H1 (cell line): ENCODE measurements at regions not wholly inside any gene's neighbourhood (a gene's known extent, or its start where the extent isn't known, plus 50 kb on each side); places are given as distances from the start of the nearest gene placed in this dataset.
"Not testable (repeated sequence)": the region's sequence is repeated elsewhere in the genome, so short reads cannot be mapped to it uniquely, and the experiment has no call there.

ENCODE experiments used
- CTCF ChIA-PET: fragments of 300-600 bp; sonication (Branson Sonifier 250); formaldehyde crosslinking; loops from one replicate; lab custom pipeline; 2021; ENCODE audit not compliant: partially characterized antibody; lab: Charles Lee
- POLR2A ChIA-PET: fragments of 300-600 bp; sonication (Branson Sonifier 250); formaldehyde crosslinking; loops from one replicate; lab custom pipeline; 2021; ENCODE audit warnings: inconsistent platforms; ENCODE audit not compliant: partially characterized antibody; lab: Charles Lee
- DNase-seq, 2 experiments: peaks; one replicate each; pipeline versions ENCODE4 v3.0.0 to v3.0.0-alpha.2; 2010 to 2022; ENCODE audit warnings: low spot score in 2 of 2, low read depth in 1 of 2, mixed read lengths in 1 of 2
- FAIRE-seq: peaks from 2 replicates; lab custom pipeline; 2011; peaks lifted over from hg19 to GRCh38; lab: Jason Lieb, UNC
- H2AFZ ChIP-seq: 2 replicates; pipeline ENCODE4 v1.8.1; 2012; ENCODE audit warnings: low read length, inconsistent platforms
- H2AK5ac ChIP-seq: 2 replicates; pipeline ENCODE4 v1.6.1; 2013; ENCODE audit warnings: low read depth, low read length
- H2BK120ac ChIP-seq: replicated peaks from 2 replicates; pipeline ENCODE3; 2013; ENCODE audit warnings: low read depth, low read length, inconsistent platforms
- H2BK12ac ChIP-seq: 2 replicates; pipeline ENCODE4 v1.6.1; 2013; ENCODE audit warnings: low read depth, low read length
- H2BK15ac ChIP-seq: 2 replicates; pipeline ENCODE4 v1.6.1; 2013; ENCODE audit warnings: low read length
- H2BK20ac ChIP-seq: 2 replicates; pipeline ENCODE4 v1.6.1; 2013; ENCODE audit warnings: low read length
- H2BK5ac ChIP-seq: 2 replicates; pipeline ENCODE4 v1.6.1; 2013; ENCODE audit warnings: low read depth, low read length
- H3K14ac ChIP-seq: 2 replicates; pipeline ENCODE4 v1.6.1; 2013; ENCODE audit warnings: inconsistent platforms; ENCODE audit not compliant: insufficient read length
- H3K18ac ChIP-seq: 2 replicates; pipeline ENCODE4 v1.6.1; 2013; ENCODE audit warnings: low read length; ENCODE audit errors: extremely low read depth
- H3K23ac ChIP-seq: 2 replicates; pipeline ENCODE4 v1.6.1; 2013; ENCODE audit warnings: inconsistent platforms; ENCODE audit not compliant: insufficient read length
- H3K23me2 ChIP-seq: 2 replicates; pipeline ENCODE4 v1.6.1; 2013; ENCODE audit warnings: low read depth, low read length
- H3K27ac ChIP-seq: 2 replicates; pipeline ENCODE4 v1.6.1; 2011; ENCODE audit warnings: low read depth, low read length, inconsistent platforms
- H3K27me3 ChIP-seq, 4 experiments: replicated peaks in 1 of 4; 1 replicate in 1 of 4; 2 replicates in 3 of 4; pipeline versions ENCODE4 v1.6.1 to v1.8.1; 2011 to 2013; ENCODE audit warnings: low read length in 3 of 4, mild to moderate bottlenecking in 3 of 4, inconsistent platforms in 2 of 4, mixed read lengths in 2 of 4, moderate library complexity in 1 of 4; ENCODE audit not compliant: control insufficient read depth in 3 of 4, insufficient read depth in 3 of 4; ENCODE audit errors: extremely low read depth in 1 of 4
- H3K36me3 ChIP-seq, 4 experiments: 2 replicates each; pipeline versions ENCODE4 v1.6.1 to v1.8.1; 2011 to 2013; ENCODE audit warnings: mild to moderate bottlenecking in 4 of 4, low read length in 3 of 4, moderate library complexity in 2 of 4, control low read depth in 1 of 4, inconsistent platforms in 1 of 4; ENCODE audit not compliant: insufficient read depth in 4 of 4, control insufficient read depth in 2 of 4
- H3K4ac ChIP-seq: replicated peaks from 2 replicates; pipeline ENCODE3; 2013; ENCODE audit warnings: low read length, low read depth, mixed read lengths, inconsistent platforms; ENCODE audit not compliant: insufficient read length
- H3K4me1 ChIP-seq, 4 experiments: replicated peaks in 1 of 4; 1 replicate in 1 of 4; 2 replicates in 3 of 4; pipeline versions ENCODE4 v1.6.1 to v1.8.1; 2011 to 2013; ENCODE audit warnings: low read length in 3 of 4, inconsistent platforms in 2 of 4, mixed read lengths in 1 of 4; ENCODE audit not compliant: insufficient read depth in 4 of 4, control insufficient read depth in 3 of 4
- H3K4me2 ChIP-seq, 2 experiments: 2 replicates each; pipeline versions ENCODE4 v1.6.1 to v1.8.1; 2011 to 2013; ENCODE audit warnings: low read depth in 2 of 2, low read length in 2 of 2, control low read depth in 1 of 2, inconsistent platforms in 1 of 2, mild to moderate bottlenecking in 1 of 2; ENCODE audit not compliant: insufficient read depth in 1 of 2
- H3K4me3 ChIP-seq, 4 experiments: fragments of 200-600, 300-600 bp in 1 of 4; sonication (generic), shearing (Covaris generic), sonication (Bioruptor Twin) in 1 of 4; 2 replicates each; pipeline versions ENCODE4 v1.5.1 to v1.8.1; 2011 to 2016; ENCODE audit warnings: low read length in 4 of 4, low read depth in 3 of 4, control low read depth in 2 of 4, inconsistent platforms in 2 of 4, mild to moderate bottlenecking in 2 of 4, mixed read lengths in 1 of 4, moderate library complexity in 1 of 4; ENCODE audit not compliant: insufficient read depth in 2 of 4; ENCODE audit errors: extremely low read depth in 1 of 4
- H3K56ac ChIP-seq: replicated peaks from 2 replicates; pipeline ENCODE3; 2013; ENCODE audit warnings: low read depth, mild to moderate bottlenecking, mixed read lengths, low read length, inconsistent platforms; ENCODE audit not compliant: insufficient read length
- H3K79me1 ChIP-seq: 2 replicates; pipeline ENCODE4 v1.6.1; 2013; ENCODE audit warnings: low read depth, low read length, control low read depth
- H3K79me2 ChIP-seq, 2 experiments: 2 replicates each; pipeline versions ENCODE4 v1.6.1 to v1.8.1; 2012 to 2013; ENCODE audit warnings: low read length in 2 of 2, mild to moderate bottlenecking in 2 of 2, inconsistent platforms in 1 of 2; ENCODE audit not compliant: insufficient read depth in 2 of 2, control insufficient read depth in 1 of 2
- H3K9ac ChIP-seq, 4 experiments: replicated peaks in 1 of 4; 1 replicate in 1 of 4; 2 replicates in 3 of 4; pipeline versions ENCODE4 v1.6.1 to v1.8.1; 2011 to 2013; ENCODE audit warnings: low read depth in 3 of 4, low read length in 3 of 4, control low read depth in 2 of 4, mild to moderate bottlenecking in 2 of 4, moderate library complexity in 2 of 4, inconsistent platforms in 1 of 4; ENCODE audit errors: extremely low read depth in 1 of 4
- H3K9me3 ChIP-seq, 2 experiments: 2 replicates each; pipeline versions ENCODE4 v1.6.1 to v1.8.1; 2012 to 2013; ENCODE audit warnings: mild to moderate bottlenecking in 2 of 2, moderate library complexity in 2 of 2, control low read depth in 1 of 2, inconsistent platforms in 1 of 2, low read depth in 1 of 2, low read length in 1 of 2, mixed read lengths in 1 of 2; ENCODE audit not compliant: insufficient read depth in 2 of 2
- H4K20me1 ChIP-seq, 2 experiments: replicated peaks in 1 of 2; 2 replicates each; pipeline versions ENCODE3 to v1.8.1; 2011 to 2013; ENCODE audit warnings: inconsistent platforms in 2 of 2, low read length in 2 of 2, mild to moderate bottlenecking in 1 of 2; ENCODE audit not compliant: insufficient read depth in 2 of 2, control insufficient read depth in 1 of 2
- H4K5ac ChIP-seq: 2 replicates; pipeline ENCODE4 v1.6.1; 2013; ENCODE audit warnings: low read length, low read depth, mixed read lengths, inconsistent platforms; ENCODE audit not compliant: insufficient read length
- H4K8ac ChIP-seq: 2 replicates; pipeline ENCODE4 v1.8.0; 2013; ENCODE audit warnings: mild to moderate bottlenecking, moderate library complexity, low read length, inconsistent platforms; ENCODE audit not compliant: insufficient read depth; ENCODE audit errors: extremely low read depth
- H4K91ac ChIP-seq: replicated peaks from 2 replicates; pipeline ENCODE3; 2013; ENCODE audit warnings: low read length, mixed read lengths, inconsistent platforms; ENCODE audit not compliant: insufficient read length
- POLR2AphosphoS5 ChIP-seq: IDR thresholded peaks from 2 replicates; pipeline ENCODE4 v1.6.1; 2011; ENCODE audit warnings: low read depth, low read length
- RAD21 ChIP-seq, 2 experiments: IDR thresholded peaks in 1 of 2; conservative IDR thresholded peaks in 1 of 2; 2 replicates each; pipeline ENCODE4 v1.6.1; 2011; ENCODE audit warnings: low read depth in 2 of 2, low read length in 2 of 2, improper control_type of control experiment in 1 of 2, inconsistent platforms in 1 of 2, mild to moderate bottlenecking in 1 of 2, moderate library complexity in 1 of 2
- WGBS, 2 experiments: shearing (Covaris generic) in 1 of 2; methylation state at CpG; one replicate each; pipeline versions ENCODE4 v1.1.6 to v1.1.7; 2013 to 2015; ENCODE audit warnings: low lambda C conversion rate in 2 of 2, mixed read lengths in 2 of 2, inconsistent platforms in 1 of 2, low coverage in 1 of 2, missing lambda C conversion rate in 1 of 2; ENCODE audit not compliant: insufficient replicate concordance in 2 of 2, insufficient coverage in 1 of 2, insufficient read length in 1 of 2; ENCODE audit errors: extremely low coverage in 1 of 2, missing lambda C conversion rate in 1 of 2; 5-methylcytosine and 5-hydroxymethylcytosine counted together

- no peak for TF ChIP-seq RAD21 (IDR thresholded peaks at IDR 0.05 in 1 of 2, conservative IDR thresholded peaks at IDR 0.05 in 1 of 2; ENCODE audit: low read depth in 2 of 2, low read length in 2 of 2)
- no peak for TF ChIP-seq POLR2AphosphoS5
These were observed 93.2 kb upstream of the CST7 start (continued) for GRCh38 chr20:24855848-24856247.

- H3K14ac ChIP-seq, H2BK120ac ChIP-seq, H4K8ac ChIP-seq, DNase-seq, H3K4me1 ChIP-seq, H3K56ac ChIP-seq, H2BK15ac ChIP-seq, H4K91ac ChIP-seq, H2AK5ac ChIP-seq, H3K27me3 ChIP-seq, H3K9ac ChIP-seq, POLR2A ChIA-PET, H3K79me2 ChIP-seq, H2AFZ ChIP-seq, H3K23me2 ChIP-seq, FAIRE-seq, H4K5ac ChIP-seq, H4K20me1 ChIP-seq, H2BK5ac ChIP-seq, H2BK12ac ChIP-seq, H3K4me2 ChIP-seq, H3K4me3 ChIP-seq, H3K18ac ChIP-seq, H3K23ac ChIP-seq, H2BK20ac ChIP-seq, H3K4ac ChIP-seq, H3K36me3 ChIP-seq, H3K27ac ChIP-seq, H3K79me1 ChIP-seq: not testable (repeated sequence)
- H3K9me3 ChIP-seq = peaks cover 16 to 40% of the 10 kb centered on the region in 2 experiments; a peak in 3 of 4 replicates
- 89% methylated on average over 9 of the region's 9 CpGs; no CpG with 5 or more reads in 1 of the 2 experiments for WGBS, 2 experiments
- CTCF ChIA-PET = interaction anchor here (1.0 kb wide), 1 partner anchor 48 kb away, joined by 3 read pairs; no protein-coding TSS in a partner anchor
These were observed 90.6 kb upstream of the CST7 start for GRCh38 chr20:24858500-24858899.
